GM12878 (cell line): ENCODE measurements at regions not wholly inside any gene's neighbourhood (a gene's known extent, or its start where the extent isn't known, plus 50 kb on each side); places are given as distances from the start of the nearest gene placed in this dataset.

ENCODE experiments used
- ATAC-seq: fragments of 200-7000 bp; cut with Tn5 transposase; 3 replicates; pipeline ENCODE4 v1.9.1; 2020; ENCODE audit warnings: mild to moderate bottlenecking, moderate library complexity
- BruUV-seq: library from RNA; stranded (reverse); fragments of 400-500 nt; replicated peaks from 2 replicates; lab custom pipeline; 2021; lab: Mats Ljungman, UMichigan
- CTCF ChIA-PET: fragments of 300-600 bp; sonication (Branson Sonifier 250); formaldehyde crosslinking; extraction: SDS; loops from one replicate; lab custom pipeline; 2021; ENCODE audit warnings: inconsistent platforms; lab: Yijun Ruan, JAX
- POLR2A ChIA-PET: fragments of 350-600 bp; formaldehyde crosslinking; extraction: SDS; loops from one replicate; lab custom pipeline; 2021; ENCODE audit warnings: inconsistent platforms; lab: Charles Lee
- RAD21 ChIA-PET: fragments of 300-600 bp; sonication (Branson Sonifier 250); formaldehyde crosslinking; loops from one replicate; lab custom pipeline; 2023; ENCODE audit warnings: antibody characterized with exemption; ENCODE audit not compliant: unreplicated experiment; lab: Charles Lee
- SMC1A ChIA-PET: fragments of 300-600 bp; sonication (Branson Sonifier 250); formaldehyde crosslinking; loops from one replicate; lab custom pipeline; 2023; ENCODE audit not compliant: unreplicated experiment, uncharacterized antibody; lab: Charles Lee
- DNase-seq: peaks from one replicate; pipeline ENCODE4 v3.0.0-alpha.2; 2011; ENCODE audit warnings: low read depth, low spot score
- FAIRE-seq: peaks from 3 replicates; lab custom pipeline; 2011; peaks lifted over from hg19 to GRCh38; lab: Jason Lieb, UNC
- H2AFZ ChIP-seq: 2 replicates; pipeline ENCODE4 v1.6.0; 2011; ENCODE audit warnings: low read depth, low read length, control low read depth; ENCODE audit not compliant: control insufficient read depth
- H3K27ac ChIP-seq: 2 replicates; pipeline ENCODE4 v1.5.1; 2011; ENCODE audit warnings: control low read depth; ENCODE audit not compliant: control insufficient read depth, insufficient read depth
- H3K27me3 ChIP-seq, 2 experiments: replicated peaks in 1 of 2; 2 replicates each; pipeline versions ENCODE4 v1.6.0 to v1.6.1; 2011; ENCODE audit warnings: low read length in 1 of 2; ENCODE audit not compliant: control insufficient read depth in 2 of 2, insufficient read depth in 2 of 2
- H3K36me3 ChIP-seq, 2 experiments: 2 replicates each; pipeline ENCODE4 v1.5.1; 2011; ENCODE audit warnings: low read length in 1 of 2; ENCODE audit not compliant: control insufficient read depth in 2 of 2, insufficient read depth in 2 of 2
- H3K4me1 ChIP-seq: 2 replicates; pipeline ENCODE4 v1.6.1; 2011; ENCODE audit warnings: mild to moderate bottlenecking, low read length, moderate library complexity, mixed read lengths; ENCODE audit not compliant: control insufficient read depth, insufficient read depth
- H3K4me2 ChIP-seq: 2 replicates; pipeline ENCODE4 v1.6.0; 2011; ENCODE audit warnings: control low read depth; ENCODE audit not compliant: control insufficient read depth, insufficient read depth
- H3K4me3 ChIP-seq: fragments of 200-600 bp; sonication (generic); 2 replicates; pipeline ENCODE4 v1.5.1; 2016
- H3K79me2 ChIP-seq: 2 replicates; pipeline ENCODE4 v1.6.0; 2011; ENCODE audit warnings: low read length; ENCODE audit not compliant: control insufficient read depth, insufficient read depth
- H3K9ac ChIP-seq: 2 replicates; pipeline ENCODE4 v1.8.0; 2011; ENCODE audit warnings: low read length, control low read depth, mixed read lengths; ENCODE audit not compliant: control insufficient read depth, insufficient read depth
- H3K9me3 ChIP-seq: replicated peaks from 3 replicates; pipeline ENCODE4 v1.5.1; 2011; ENCODE audit warnings: mild to moderate bottlenecking, low read length; ENCODE audit not compliant: control insufficient read depth, insufficient read depth
- H4K20me1 ChIP-seq: 2 replicates; pipeline ENCODE4 v1.6.0; 2011; ENCODE audit not compliant: control insufficient read depth, insufficient read depth
- LARP7 ChIP-seq: fragments of 450-650 bp; IDR thresholded peaks from 2 replicates; pipeline ENCODE4 v1.6.1; 2017; ENCODE audit warnings: mild to moderate bottlenecking
- MYB ChIP-seq: fragments of 150-350 bp; IDR thresholded peaks from 2 replicates; pipeline ENCODE4 v1.6.1; 2014; ENCODE audit warnings: mild to moderate bottlenecking, low read depth, low read length, borderline replicate concordance
- NRF1 ChIP-seq: conservative IDR thresholded peaks from 2 replicates; pipeline ENCODE4 v1.6.1; 2011; ENCODE audit warnings: mild to moderate bottlenecking, low read depth, low read length, improper control_type of control experiment
- POLR2AphosphoS2 ChIP-seq: IDR thresholded peaks from 2 replicates; pipeline ENCODE4 v1.6.1; 2011; ENCODE audit warnings: low read depth, mild to moderate bottlenecking, low read length, improper control_type of control experiment, moderate library complexity
- POU2F2 ChIP-seq: IDR thresholded peaks from 3 replicates; pipeline ENCODE4 v1.6.1; 2011; ENCODE audit warnings: low read depth, mild to moderate bottlenecking, low read length, borderline replicate concordance
- RELA ChIP-seq: fragments of 450-650 bp; IDR thresholded peaks from 2 replicates; pipeline ENCODE4 v1.8.0; 2014; ENCODE audit warnings: borderline replicate concordance; ENCODE audit not compliant: partially characterized antibody
- RFX5 ChIP-seq: IDR thresholded peaks from 2 replicates; pipeline ENCODE4 v1.6.1; 2011; ENCODE audit warnings: low read depth, low read length, improper control_type of control experiment
- SMAD1 ChIP-seq: fragments of 450-650 bp; IDR thresholded peaks from 2 replicates; pipeline ENCODE4 v1.6.1; 2018; ENCODE audit warnings: mild to moderate bottlenecking, low read depth; ENCODE audit not compliant: partially characterized antibody
- SREBF2 ChIP-seq: IDR thresholded peaks from 2 replicates; pipeline ENCODE4 v1.6.1; 2012; ENCODE audit warnings: mild to moderate bottlenecking, low read length
- STAT1 ChIP-seq: fragments of 450-650 bp; conservative IDR thresholded peaks from 2 replicates; pipeline ENCODE4 v1.6.1; 2014; ENCODE audit warnings: antibody characterized with exemption, mild to moderate bottlenecking
- WRNIP1 ChIP-seq: IDR thresholded peaks from 2 replicates; pipeline ENCODE4 v1.6.1; 2011; ENCODE audit warnings: low read depth, low read length, improper control_type of control experiment, borderline replicate concordance
- ZNF622 ChIP-seq: fragments of 450-650 bp; IDR thresholded peaks from 2 replicates; pipeline ENCODE4 v1.6.1; 2017; ENCODE audit warnings: mild to moderate bottlenecking, inconsistent platforms
- in situ Hi-C: fragments of 300-500 bp; cut with MboI; formaldehyde crosslinking; loops from 9 replicates; pipeline ENCODE4 v1.14.3; 2018; ENCODE audit warnings: mixed read lengths
- intact Hi-C: fragments of 100-400 bp; cut with micrococcal nuclease; formaldehyde crosslinking; loops from one replicate; pipeline ENCODE4 v1.14.2; 2022; ENCODE audit not compliant: unreplicated experiment
- TF ChIP-seq, protein P1 (sequence below): fragments of 450-650 bp; IDR thresholded peaks from 2 replicates; pipeline ENCODE4 v1.6.1; 2017; ENCODE audit warnings: mild to moderate bottlenecking, moderate library complexity
- TF ChIP-seq, protein P2 (sequence below): fragments of 450-650 bp; IDR thresholded peaks from 2 replicates; pipeline ENCODE4 v1.6.1; 2018; ENCODE audit warnings: mild to moderate bottlenecking, low read depth, moderate library complexity; ENCODE audit not compliant: partially characterized antibody

GRCh38 chr4:14693728-14694127 lies 308.6 kb upstream of the CPEB2 start:
- ChIA-PET RAD21 (no interaction called here), CTCF (no interaction called here), SMC1A (no interaction called here), POLR2A (no interaction called here)
- no peak overlapping the region for H2AFZ ChIP-seq
- no peaks in the 10 kb centered on the region for H3K79me2 ChIP-seq
- H4K20me1 ChIP-seq, result no peaks in the 10 kb centered on the region
- H3K27ac ChIP-seq, result no peak overlapping the region
- no peaks in the 10 kb centered on the region for H3K36me3 ChIP-seq
- BruUV-seq, result no TSS peak
- DNase-seq (no peak), FAIRE-seq (no peak), ATAC-seq (no peak)
- H3K4me1 ChIP-seq, result no peaks in the 10 kb centered on the region
- intact Hi-C loops, result no loop called here
- no peak overlapping the region for H3K4me2 ChIP-seq
- TF ChIP-seq RFX5 (no peak), MYB (no peak), POU2F2 (no peak), RELA (no peak), SMAD1 (no peak), ZNF622 (no peak), NRF1 (no peak), SREBF2 (no peak), STAT1 (no peak), WRNIP1 (no peak), POLR2AphosphoS2 (no peak), LARP7 (no peak)
- TF ChIP-seq, protein P1, sequence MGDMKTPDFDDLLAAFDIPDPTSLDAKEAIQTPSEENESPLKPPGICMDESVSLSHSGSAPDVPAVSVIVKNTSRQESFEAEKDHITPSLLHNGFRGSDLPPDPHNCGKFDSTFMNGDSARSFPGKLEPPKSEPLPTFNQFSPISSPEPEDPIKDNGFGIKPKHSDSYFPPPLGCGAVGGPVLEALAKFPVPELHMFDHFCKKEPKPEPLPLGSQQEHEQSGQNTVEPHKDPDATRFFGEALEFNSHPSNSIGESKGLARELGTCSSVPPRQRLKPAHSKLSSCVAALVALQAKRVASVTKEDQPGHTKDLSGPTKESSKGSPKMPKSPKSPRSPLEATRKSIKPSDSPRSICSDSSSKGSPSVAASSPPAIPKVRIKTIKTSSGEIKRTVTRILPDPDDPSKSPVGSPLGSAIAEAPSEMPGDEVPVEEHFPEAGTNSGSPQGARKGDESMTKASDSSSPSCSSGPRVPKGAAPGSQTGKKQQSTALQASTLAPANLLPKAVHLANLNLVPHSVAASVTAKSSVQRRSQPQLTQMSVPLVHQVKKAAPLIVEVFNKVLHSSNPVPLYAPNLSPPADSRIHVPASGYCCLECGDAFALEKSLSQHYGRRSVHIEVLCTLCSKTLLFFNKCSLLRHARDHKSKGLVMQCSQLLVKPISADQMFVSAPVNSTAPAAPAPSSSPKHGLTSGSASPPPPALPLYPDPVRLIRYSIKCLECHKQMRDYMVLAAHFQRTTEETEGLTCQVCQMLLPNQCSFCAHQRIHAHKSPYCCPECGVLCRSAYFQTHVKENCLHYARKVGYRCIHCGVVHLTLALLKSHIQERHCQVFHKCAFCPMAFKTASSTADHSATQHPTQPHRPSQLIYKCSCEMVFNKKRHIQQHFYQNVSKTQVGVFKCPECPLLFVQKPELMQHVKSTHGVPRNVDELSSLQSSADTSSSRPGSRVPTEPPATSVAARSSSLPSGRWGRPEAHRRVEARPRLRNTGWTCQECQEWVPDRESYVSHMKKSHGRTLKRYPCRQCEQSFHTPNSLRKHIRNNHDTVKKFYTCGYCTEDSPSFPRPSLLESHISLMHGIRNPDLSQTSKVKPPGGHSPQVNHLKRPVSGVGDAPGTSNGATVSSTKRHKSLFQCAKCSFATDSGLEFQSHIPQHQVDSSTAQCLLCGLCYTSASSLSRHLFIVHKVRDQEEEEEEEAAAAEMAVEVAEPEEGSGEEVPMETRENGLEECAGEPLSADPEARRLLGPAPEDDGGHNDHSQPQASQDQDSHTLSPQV, result no peak
- TF ChIP-seq, protein P2, sequence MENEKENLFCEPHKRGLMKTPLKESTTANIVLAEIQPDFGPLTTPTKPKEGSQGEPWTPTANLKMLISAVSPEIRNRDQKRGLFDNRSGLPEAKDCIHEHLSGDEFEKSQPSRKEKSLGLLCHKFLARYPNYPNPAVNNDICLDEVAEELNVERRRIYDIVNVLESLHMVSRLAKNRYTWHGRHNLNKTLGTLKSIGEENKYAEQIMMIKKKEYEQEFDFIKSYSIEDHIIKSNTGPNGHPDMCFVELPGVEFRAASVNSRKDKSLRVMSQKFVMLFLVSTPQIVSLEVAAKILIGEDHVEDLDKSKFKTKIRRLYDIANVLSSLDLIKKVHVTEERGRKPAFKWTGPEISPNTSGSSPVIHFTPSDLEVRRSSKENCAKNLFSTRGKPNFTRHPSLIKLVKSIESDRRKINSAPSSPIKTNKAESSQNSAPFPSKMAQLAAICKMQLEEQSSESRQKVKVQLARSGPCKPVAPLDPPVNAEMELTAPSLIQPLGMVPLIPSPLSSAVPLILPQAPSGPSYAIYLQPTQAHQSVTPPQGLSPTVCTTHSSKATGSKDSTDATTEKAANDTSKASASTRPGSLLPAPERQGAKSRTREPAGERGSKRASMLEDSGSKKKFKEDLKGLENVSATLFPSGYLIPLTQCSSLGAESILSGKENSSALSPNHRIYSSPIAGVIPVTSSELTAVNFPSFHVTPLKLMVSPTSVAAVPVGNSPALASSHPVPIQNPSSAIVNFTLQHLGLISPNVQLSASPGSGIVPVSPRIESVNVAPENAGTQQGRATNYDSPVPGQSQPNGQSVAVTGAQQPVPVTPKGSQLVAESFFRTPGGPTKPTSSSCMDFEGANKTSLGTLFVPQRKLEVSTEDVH, result no peak
- H3K9ac ChIP-seq, result no peak overlapping the region
- H3K27me3 ChIP-seq, result no peaks in the 10 kb centered on the region
- in situ Hi-C loops, result no loop called here
- no peaks in the 10 kb centered on the region; the same call in 2 of the 3 replicates for H3K9me3 ChIP-seq
- H3K4me3 ChIP-seq, result no peak overlapping the region
